Kidney epithelial cell (primary cell): ENCODE measurements at regions not wholly inside any gene's neighbourhood (a gene's known extent, or its start where the extent isn't known, plus 50 kb on each side); places are given as distances from the start of the nearest gene placed in this dataset.

Experiments
- DNase-seq: peaks from one replicate; pipeline ENCODE4 v3.0.0-alpha.2; 2010; ENCODE audit warnings: low read depth
- H3K27me3 ChIP-seq: 2 replicates; pipeline ENCODE4 v1.6.0; 2011; ENCODE audit warnings: low read length; ENCODE audit not compliant: control insufficient read depth, insufficient read depth
- H3K36me3 ChIP-seq: 2 replicates; pipeline ENCODE4 v1.5.1; 2011; ENCODE audit warnings: low read length; ENCODE audit not compliant: control insufficient read depth, insufficient read depth
- H3K4me3 ChIP-seq: 2 replicates; pipeline ENCODE4 v1.5.1; 2011; ENCODE audit warnings: low read depth, mild to moderate bottlenecking, control low read depth, low read length
- TF ChIP-seq, protein P1 (sequence below): IDR thresholded peaks from 2 replicates; pipeline ENCODE4 v1.5.1; 2011; ENCODE audit warnings: mild to moderate bottlenecking, moderate library complexity, low read length, control low read depth, inconsistent platforms; ENCODE audit not compliant: insufficient read depth, poor library complexity, severe bottlenecking

DNA sequence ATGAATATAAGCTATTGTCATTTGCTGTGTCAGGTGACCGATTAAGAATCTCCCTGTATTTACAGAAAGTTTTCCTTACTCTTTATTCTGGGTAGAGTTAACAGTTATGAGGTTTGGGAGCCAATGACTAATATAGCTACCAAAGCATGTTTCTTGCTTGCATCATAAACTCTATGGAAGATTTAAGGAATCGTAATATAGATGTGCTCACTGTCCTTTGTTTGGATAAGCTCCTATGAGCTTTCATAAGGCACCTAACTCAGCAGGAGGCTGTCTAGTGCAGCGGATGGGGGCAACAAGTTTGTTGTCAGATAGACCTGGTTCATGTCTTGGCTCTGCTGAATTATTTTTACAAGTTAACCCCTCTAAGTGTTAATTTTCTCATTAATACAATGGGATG lies 75.0 kb upstream of the PAQR3 start:
- Histone ChIP-seq H3K27me3 (no peaks in the 10 kb centered on the region), H3K36me3 (no peaks in the 10 kb centered on the region), H3K4me3 (no peak overlapping the region)
- TF ChIP-seq, protein P1, sequence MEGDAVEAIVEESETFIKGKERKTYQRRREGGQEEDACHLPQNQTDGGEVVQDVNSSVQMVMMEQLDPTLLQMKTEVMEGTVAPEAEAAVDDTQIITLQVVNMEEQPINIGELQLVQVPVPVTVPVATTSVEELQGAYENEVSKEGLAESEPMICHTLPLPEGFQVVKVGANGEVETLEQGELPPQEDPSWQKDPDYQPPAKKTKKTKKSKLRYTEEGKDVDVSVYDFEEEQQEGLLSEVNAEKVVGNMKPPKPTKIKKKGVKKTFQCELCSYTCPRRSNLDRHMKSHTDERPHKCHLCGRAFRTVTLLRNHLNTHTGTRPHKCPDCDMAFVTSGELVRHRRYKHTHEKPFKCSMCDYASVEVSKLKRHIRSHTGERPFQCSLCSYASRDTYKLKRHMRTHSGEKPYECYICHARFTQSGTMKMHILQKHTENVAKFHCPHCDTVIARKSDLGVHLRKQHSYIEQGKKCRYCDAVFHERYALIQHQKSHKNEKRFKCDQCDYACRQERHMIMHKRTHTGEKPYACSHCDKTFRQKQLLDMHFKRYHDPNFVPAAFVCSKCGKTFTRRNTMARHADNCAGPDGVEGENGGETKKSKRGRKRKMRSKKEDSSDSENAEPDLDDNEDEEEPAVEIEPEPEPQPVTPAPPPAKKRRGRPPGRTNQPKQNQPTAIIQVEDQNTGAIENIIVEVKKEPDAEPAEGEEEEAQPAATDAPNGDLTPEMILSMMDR = no peak
- DNase-seq = no peak

DNA sequence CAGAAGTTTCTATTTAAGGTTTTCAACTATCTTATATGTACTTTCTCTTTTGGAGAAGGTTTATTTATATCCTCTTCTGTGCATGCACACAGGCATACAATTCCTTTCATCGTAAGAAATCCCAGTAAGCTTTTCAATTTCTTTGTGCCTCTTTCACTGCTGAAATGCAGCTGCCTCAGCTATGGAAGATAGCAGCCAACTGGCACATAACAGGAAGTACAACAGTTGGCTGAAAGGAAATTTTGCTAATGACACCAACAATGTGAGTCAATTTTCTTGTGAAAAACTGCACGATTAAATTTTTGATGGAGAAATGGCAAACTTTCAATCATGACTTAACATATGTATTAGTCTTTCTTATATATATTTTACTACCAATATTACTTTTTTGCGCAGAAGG lies 74.5 kb upstream of the PAQR3 start:
- no peaks in the 10 kb centered on the region for H3K27me3 ChIP-seq
- no peak for DNase-seq
- no peak overlapping the region for H3K4me3 ChIP-seq
- TF ChIP-seq, protein P1 = no peak
- H3K36me3 ChIP-seq = no peaks in the 10 kb centered on the region

DNA sequence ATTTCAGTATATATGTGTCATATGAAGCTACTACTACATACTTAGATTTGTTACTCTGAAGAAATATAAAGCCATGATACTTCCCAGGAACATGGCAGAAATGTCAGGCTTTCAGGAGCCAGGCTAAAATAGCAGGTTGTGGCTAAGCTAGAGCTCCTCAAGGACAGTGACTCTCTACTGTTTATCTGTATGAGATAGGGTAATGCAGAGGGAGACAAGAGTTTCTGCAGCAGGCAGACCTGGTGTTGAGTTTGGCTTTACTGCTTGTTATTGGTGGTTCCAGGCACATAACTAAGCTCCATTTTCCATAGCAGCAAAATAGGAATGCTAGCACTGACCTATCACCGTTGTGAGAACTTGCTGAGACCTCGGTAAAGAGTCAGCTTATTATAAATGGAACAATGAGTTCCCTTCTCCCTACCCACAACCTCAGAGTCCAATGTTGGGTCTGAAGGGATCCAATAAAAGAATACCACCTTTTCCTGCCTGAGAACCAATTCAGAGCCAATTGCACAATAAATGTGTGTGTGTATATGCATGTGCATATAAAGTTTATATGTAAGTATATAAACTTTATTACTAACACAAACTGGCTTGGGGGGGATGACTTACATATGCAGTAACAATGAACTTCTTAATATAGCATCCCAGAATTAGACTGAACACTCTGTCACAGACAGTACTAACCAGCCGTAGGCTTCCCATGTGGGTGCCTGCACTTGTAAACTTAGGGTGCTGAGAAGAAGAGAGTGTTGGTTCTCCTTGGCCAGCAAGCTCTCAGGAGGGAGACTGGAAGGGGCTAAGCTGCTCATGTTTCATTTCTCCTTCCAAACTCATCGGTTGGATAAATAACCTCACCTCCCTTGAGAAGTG lies 51.9 kb upstream of the PAQR3 start:
- no peaks in the 10 kb centered on the region for H3K36me3 ChIP-seq
- no peak overlapping the region for H3K4me3 ChIP-seq
- H3K27me3 ChIP-seq = no peaks in the 10 kb centered on the region
- DNase-seq = no peak
- TF ChIP-seq, protein P1 = no peak

DNA sequence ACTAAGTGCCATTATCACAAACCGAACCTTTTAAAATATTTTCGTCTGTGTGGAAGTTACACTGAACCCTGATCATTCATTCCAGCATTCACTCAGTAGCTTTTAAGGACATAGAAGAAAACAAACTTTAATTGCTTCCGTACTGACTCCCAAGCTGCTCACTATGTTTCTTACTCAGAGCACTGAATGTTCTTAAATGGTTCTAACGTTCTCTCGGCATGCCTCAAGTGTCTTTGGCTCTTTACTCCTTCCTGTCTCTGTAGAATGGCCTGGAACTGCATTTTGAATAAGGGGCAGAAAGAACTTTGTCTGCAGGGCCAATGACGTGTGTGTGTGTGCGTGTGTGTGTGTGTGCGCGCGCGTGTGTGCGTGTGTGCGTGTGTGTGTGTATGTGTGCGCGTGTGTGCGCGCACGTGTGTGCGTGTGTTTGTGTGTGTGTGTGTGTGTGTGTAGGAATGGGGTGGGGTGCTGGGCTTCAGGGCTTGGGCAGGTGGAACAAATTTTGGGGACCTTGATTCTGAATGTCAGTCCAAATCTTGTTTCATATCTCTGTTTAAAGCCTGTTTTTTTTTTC lies 50.5 kb upstream of the PAQR3 start:
- H3K4me3 ChIP-seq = no peak overlapping the region
- DNase-seq = no peak
- H3K27me3 ChIP-seq = no peaks in the 10 kb centered on the region
- no peaks in the 10 kb centered on the region for H3K36me3 ChIP-seq
- TF ChIP-seq, protein P1 = no peak
